Lower leg skin (tissue), 4 donors: ENCODE measurements at regions not wholly inside any gene's neighbourhood (a gene's known extent, or its start where the extent isn't known, plus 50 kb on each side); places are given as distances from the start of the nearest gene placed in this dataset.

ENCODE experiments used
- DNase-seq, 2 donors: peaks; one replicate each; pipeline ENCODE4 v3.0.0-alpha.2; 2019; ENCODE audit warnings: low spot score in 2 of 2
- H3K4me3 ChIP-seq: fragments of 200-600 bp; sonication (generic); 2 replicates; pipeline ENCODE4 v1.5.1; 2017; ENCODE audit warnings: mild to moderate bottlenecking, low read depth; ENCODE audit not compliant: poor library complexity, severe bottlenecking
- CTCF ChIP-seq, 3 donors: fragments of 450-650 bp; IDR thresholded peaks; one replicate each; pipeline ENCODE4 v1.5.1; 2016; ENCODE audit warnings: antibody characterized with exemption in 3 of 3, mild to moderate bottlenecking in 3 of 3, moderate library complexity in 2 of 3
- POLR2A ChIP-seq, 2 donors: fragments of 450-650 bp; IDR thresholded peaks; one replicate each; pipeline ENCODE4 v1.6.1; 2016 to 2017; ENCODE audit warnings: antibody characterized with exemption in 2 of 2, mild to moderate bottlenecking in 1 of 2, moderate library complexity in 1 of 2
- WGBS, 2 donors: methylation state at CpG; one replicate each; pipeline ENCODE4 v1.1.5; 2018; 5-methylcytosine and 5-hydroxymethylcytosine counted together
- intact Hi-C: fragments of 100-400 bp; cut with DNase I; formaldehyde crosslinking; loops from one replicate; pipeline ENCODE4 v1.15.0; 2023; ENCODE audit warnings: low total_unique reads

GRCh38 chr13:81320516-81320915 lies 979.6 kb upstream of the SPRY2 start:
- DNase-seq = no peak
- 75% methylated on average over 2 of the region's 2 CpGs for WGBS, 2 donors
- H3K4me3 ChIP-seq = no peak overlapping the region

GRCh38 chr13:81319351-81319750 lies 978.4 kb upstream of the SPRY2 start:
- no peak overlapping the region for H3K4me3 ChIP-seq
- DNase-seq = no peak
- TF ChIP-seq CTCF (IDR thresholded peaks at IDR 0.05) = no peak
- TF ChIP-seq POLR2A (IDR thresholded peaks at IDR 0.05) = no peak
- intact Hi-C loops = no loop called here
- 62 to 67% methylated on average over 3 of the region's 3 CpGs for WGBS, 2 donors

More at GRCh38 chr13:81320516-81320915, 979.6 kb upstream of the SPRY2 start:
- intact Hi-C loops = no loop called here
- TF ChIP-seq CTCF (IDR thresholded peaks at IDR 0.05) (no peak), POLR2A (IDR thresholded peaks at IDR 0.05) (no peak)

GRCh38 chr13:81318231-81319019 lies 977.5 kb upstream of the SPRY2 start:
- no peak overlapping the region for H3K4me3 ChIP-seq
- TF ChIP-seq POLR2A (IDR thresholded peaks at IDR 0.05) (no peak), CTCF (IDR thresholded peaks at IDR 0.05) (no peak)
- WGBS, 2 donors = 79 to 82% methylated on average over 4 of the region's 4 CpGs
- intact Hi-C loops = no loop called here
- DNase-seq = no peak

- DNase-seq = no peak
- no peak for TF ChIP-seq POLR2A (IDR thresholded peaks at IDR 0.05)
- no peak for TF ChIP-seq CTCF (IDR thresholded peaks at IDR 0.05)
- intact Hi-C loops = no loop called here
- 86 to 91% methylated on average over 3 of the region's 3 CpGs for WGBS, 2 donors
- H3K4me3 ChIP-seq = no peak overlapping the region
Observed at GRCh38 chr13:81314461-81314860, 973.5 kb upstream of the SPRY2 start.

- TF ChIP-seq CTCF (IDR thresholded peaks at IDR 0.05) (no peak), POLR2A (IDR thresholded peaks at IDR 0.05) (no peak)
- no peak overlapping the region for H3K4me3 ChIP-seq
- no peak for DNase-seq
- intact Hi-C loops = no loop called here
Observed at GRCh38 chr13:81305928-81306327, 965.0 kb upstream of the SPRY2 start.
